Renal cortex interstitium (tissue), 11 donors: ENCODE measurements at regions not wholly inside any gene's neighbourhood (a gene's known extent, or its start where the extent isn't known, plus 50 kb on each side); places are given as distances from the start of the nearest gene placed in this dataset.

Experiments used
- DNase-seq, 11 donors: peaks; one replicate each; pipeline ENCODE4 v3.0.0-alpha.2; 2013; ENCODE audit warnings: low read depth in 9 of 11, low spot score in 4 of 11; ENCODE audit errors: extremely low read depth in 1 of 11

GRCh38 chr6:146898888-146899227 is 300.1 kb downstream of the ADGB start:
- DNase-seq = no peak

- no peak for DNase-seq
These were observed 302.0 kb upstream of the STXBP5 start for GRCh38 chr6:146901940-146902816.

- DNase-seq = no peak
These were observed 301.4 kb upstream of the STXBP5 start for GRCh38 chr6:146902846-146903245.

GRCh38 chr6:146903451-146903850 is 300.8 kb upstream of the STXBP5 start:
- DNase-seq = no peak

- DNase-seq = no peak
These were observed 299.6 kb upstream of the STXBP5 start for GRCh38 chr6:146904596-146904995.

- DNase-seq = peak in 1 of 11 donors; percentile 28
These were observed 299.0 kb upstream of the STXBP5 start for GRCh38 chr6:146905181-146905704.

GRCh38 chr6:146908786-146909185 is 295.4 kb upstream of the STXBP5 start:
- DNase-seq = no peak

- DNase-seq = peak in 1 of 11 donors; percentile 14
These were observed 294.8 kb upstream of the STXBP5 start for GRCh38 chr6:146909376-146909775.

GRCh38 chr6:146909886-146910285 is 294.3 kb upstream of the STXBP5 start:
- no peak for DNase-seq

- DNase-seq = no peak
These were observed 293.6 kb upstream of the STXBP5 start for GRCh38 chr6:146910611-146911010.

- no peak for DNase-seq
These were observed 292.5 kb upstream of the STXBP5 start for GRCh38 chr6:146911635-146912215.

GRCh38 chr6:146912730-146913685 is 291.2 kb upstream of the STXBP5 start:
- no peak for DNase-seq

GRCh38 chr6:146913842-146914488 is 290.3 kb upstream of the STXBP5 start:
- DNase-seq = peak; percentile 50 to 88 (median 67)

GRCh38 chr6:146914489-146915483 is 289.4 kb upstream of the STXBP5 start:
- DNase-seq = no peak

- no peak for DNase-seq
These were observed 288.5 kb upstream of the STXBP5 start for GRCh38 chr6:146915671-146916127.

- no peak for DNase-seq
These were observed 287.7 kb upstream of the STXBP5 start for GRCh38 chr6:146916435-146917025.

GRCh38 chr6:146917182-146917581 is 287.0 kb upstream of the STXBP5 start:
- no peak for DNase-seq
